HUES6 (cell line): ENCODE measurements at regions not wholly inside any gene's neighbourhood (a gene's known extent, or its start where the extent isn't known, plus 50 kb on each side); places are given as distances from the start of the nearest gene placed in this dataset.
"Not testable (repeated sequence)": the region's sequence is repeated elsewhere in the genome, so short reads cannot be mapped to it uniquely, and the experiment has no call there.

ENCODE experiments used
- H3K27ac ChIP-seq: 2 replicates; pipeline ENCODE4 v1.7.0; 2013; ENCODE audit warnings: low read depth, mild to moderate bottlenecking, low read length, inconsistent platforms
- H3K27me3 ChIP-seq: 2 replicates; pipeline ENCODE4 v1.6.1; 2013; ENCODE audit warnings: low read length; ENCODE audit not compliant: control insufficient read depth, insufficient read depth
- H3K36me3 ChIP-seq: 2 replicates; pipeline ENCODE4 v1.6.1; 2013; ENCODE audit warnings: low read length; ENCODE audit not compliant: control insufficient read depth, insufficient read depth
- H3K4me1 ChIP-seq: 2 replicates; pipeline ENCODE4 v1.6.1; 2013; ENCODE audit warnings: low read length; ENCODE audit not compliant: control insufficient read depth, insufficient read depth
- H3K4me3 ChIP-seq: 2 replicates; pipeline ENCODE4 v1.5.1; 2013; ENCODE audit warnings: low read depth, low read length
- H3K9ac ChIP-seq: one replicate; pipeline ENCODE4 v1.6.1; 2013; ENCODE audit warnings: mild to moderate bottlenecking, low read length
- H3K9me3 ChIP-seq: 2 replicates; pipeline ENCODE4 v1.6.1; 2013; ENCODE audit warnings: low read depth, low read length; ENCODE audit not compliant: control insufficient read depth, insufficient read depth

DNA sequence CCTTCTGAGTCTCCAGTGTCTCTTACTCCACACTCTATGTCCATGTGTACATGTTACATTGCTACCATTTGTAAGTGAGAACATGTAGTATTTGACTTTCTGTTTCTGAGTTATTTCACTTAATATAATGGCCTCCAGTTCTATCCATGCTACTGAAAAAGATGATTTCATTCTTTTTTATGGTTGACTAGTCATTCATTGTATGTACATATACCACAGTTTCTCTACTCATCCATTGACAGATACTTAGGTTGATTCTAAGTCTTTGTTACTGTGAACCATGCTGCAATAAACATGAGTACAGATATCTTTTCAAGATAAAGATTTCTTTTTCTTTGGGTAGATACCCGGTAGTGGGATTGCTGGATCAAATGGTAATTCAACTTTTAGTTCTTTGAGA, 107.1 kb upstream of the CHD1 start:
- Histone ChIP-seq H3K4me3 (no peak overlapping the region), H3K4me1 (peaks cover 9% of the 10 kb centered on the region; the same call in 1 of the 2 replicates)

DNA sequence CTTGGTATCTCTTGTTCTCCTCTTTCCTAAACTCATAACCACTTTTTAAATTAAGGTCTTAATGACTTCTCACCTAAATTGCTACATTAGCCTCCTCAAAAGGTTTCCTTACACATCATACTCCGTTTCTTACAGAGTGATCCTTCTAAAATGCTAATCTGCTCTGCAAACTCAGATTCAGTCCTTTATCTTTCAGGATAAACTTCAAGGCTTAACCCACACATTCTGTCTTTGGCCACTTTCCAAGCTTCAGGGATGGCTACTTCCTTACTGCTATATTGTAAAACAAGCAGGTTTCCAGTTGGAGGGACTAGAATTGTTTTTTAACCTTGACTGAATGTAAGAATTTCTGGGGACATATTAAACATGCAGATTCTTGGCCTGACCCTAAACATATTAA, 105.5 kb upstream of the CHD1 start:
- no peak overlapping the region for H3K27ac ChIP-seq
- H3K27me3 ChIP-seq = no peaks in the 10 kb centered on the region
- H3K36me3 ChIP-seq = no peaks in the 10 kb centered on the region
- no peaks in the 10 kb centered on the region for H3K9me3 ChIP-seq
- no peak overlapping the region for H3K4me3 ChIP-seq
- H3K9ac ChIP-seq = no peak overlapping the region
- peaks cover 9% of the 10 kb centered on the region; the same call in 1 of the 2 replicates for H3K4me1 ChIP-seq

More for the DNA sequence above, 107.1 kb upstream of the CHD1 start:
- Histone ChIP-seq H3K36me3 (no peaks in the 10 kb centered on the region), H3K9ac (no peak overlapping the region), H3K27me3 (no peaks in the 10 kb centered on the region), H3K27ac (no peak overlapping the region), H3K9me3 (no peaks in the 10 kb centered on the region)

DNA sequence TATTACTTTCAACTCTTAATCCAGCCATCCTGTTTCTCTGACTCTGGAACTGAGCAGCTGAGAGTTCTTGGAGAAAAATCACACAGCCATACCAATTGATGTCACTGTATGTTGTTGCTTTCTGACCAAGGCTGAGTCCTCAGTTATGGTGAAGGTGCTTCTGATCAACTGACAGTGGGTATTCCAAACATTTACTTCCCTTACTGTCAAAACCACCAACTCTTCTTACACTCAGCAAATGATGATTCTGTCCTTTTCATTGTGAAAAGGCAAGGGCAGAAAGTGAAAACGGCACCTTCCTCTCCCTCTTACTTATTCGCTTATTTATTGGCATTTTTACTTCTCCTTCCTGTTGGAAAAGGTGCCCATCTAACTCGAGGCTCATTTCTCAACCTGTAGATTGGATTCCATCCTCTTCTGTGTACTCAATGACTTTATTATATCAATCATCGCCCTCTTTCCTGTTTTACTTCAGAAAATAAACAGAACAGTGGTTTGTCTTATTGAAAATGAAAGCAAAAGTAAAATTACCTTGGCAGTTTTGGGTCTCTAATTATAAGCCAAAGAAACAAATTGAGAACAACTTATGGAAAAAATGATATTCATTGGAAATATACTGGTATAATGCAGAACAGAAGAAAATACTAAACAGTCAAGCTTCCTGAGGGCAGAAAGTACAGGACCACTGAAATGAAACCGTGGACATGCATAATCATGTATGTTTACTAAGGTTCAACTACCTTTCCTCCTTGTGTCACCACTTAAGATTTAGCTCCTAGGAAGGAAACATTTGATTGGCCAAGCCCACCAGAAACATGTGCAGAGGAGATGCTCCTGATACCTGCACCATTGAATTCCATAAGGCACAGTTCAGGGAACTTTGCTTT, 104.5 kb upstream of the CHD1 start:
- peaks cover 9% of the 10 kb centered on the region; the same call in 1 of the 2 replicates for H3K4me1 ChIP-seq
- H3K4me3 ChIP-seq = no peak overlapping the region
- no peaks in the 10 kb centered on the region for H3K27me3 ChIP-seq
- no peaks in the 10 kb centered on the region for H3K36me3 ChIP-seq
- no peaks in the 10 kb centered on the region for H3K9me3 ChIP-seq
- H3K9ac ChIP-seq = no peak overlapping the region
- H3K27ac ChIP-seq = no peak overlapping the region

DNA sequence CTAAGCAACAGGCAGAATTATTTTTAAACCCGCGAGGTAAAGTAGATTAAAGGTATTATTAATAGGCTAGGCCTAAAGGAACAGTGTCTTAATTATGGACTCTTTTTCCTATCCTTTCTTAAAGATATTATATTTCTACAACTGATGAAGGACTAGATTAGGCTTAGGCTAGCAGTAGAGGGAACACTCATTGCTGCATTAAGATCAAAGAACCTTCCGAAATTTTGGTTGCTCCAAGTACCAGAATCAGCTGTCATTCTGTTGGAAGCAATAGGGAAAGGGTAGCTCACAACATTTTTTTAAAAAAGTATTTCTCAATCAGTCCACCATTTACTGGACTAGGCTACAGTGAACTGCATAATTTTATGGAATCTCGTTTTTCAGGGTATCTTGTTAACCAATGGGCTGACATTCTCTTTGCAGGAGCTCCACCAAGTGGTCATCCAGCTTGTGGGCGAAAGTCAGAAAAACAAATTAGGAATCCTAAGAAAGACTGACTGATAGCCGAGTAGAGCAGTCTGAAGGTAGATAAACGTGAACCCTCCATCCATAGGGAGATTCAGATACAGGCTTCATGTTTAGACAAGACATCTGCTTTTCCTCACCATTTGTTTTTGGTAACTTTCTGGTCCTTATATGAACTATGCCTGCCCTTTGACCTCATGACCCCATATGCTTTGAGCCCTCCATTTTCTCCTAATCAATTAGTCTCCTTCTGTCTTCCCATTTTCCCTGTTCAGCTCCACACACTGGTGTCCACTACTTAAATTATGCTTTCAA, 103.6 kb upstream of the CHD1 start:
- Histone ChIP-seq H3K4me1 (peaks cover 2% of the 10 kb centered on the region; the same call in 1 of the 2 replicates), H3K9me3 (no peaks in the 10 kb centered on the region), H3K27ac (no peak overlapping the region), H3K4me3 (no peak overlapping the region), H3K9ac (no peak overlapping the region), H3K36me3 (no peaks in the 10 kb centered on the region), H3K27me3 (no peaks in the 10 kb centered on the region)

DNA sequence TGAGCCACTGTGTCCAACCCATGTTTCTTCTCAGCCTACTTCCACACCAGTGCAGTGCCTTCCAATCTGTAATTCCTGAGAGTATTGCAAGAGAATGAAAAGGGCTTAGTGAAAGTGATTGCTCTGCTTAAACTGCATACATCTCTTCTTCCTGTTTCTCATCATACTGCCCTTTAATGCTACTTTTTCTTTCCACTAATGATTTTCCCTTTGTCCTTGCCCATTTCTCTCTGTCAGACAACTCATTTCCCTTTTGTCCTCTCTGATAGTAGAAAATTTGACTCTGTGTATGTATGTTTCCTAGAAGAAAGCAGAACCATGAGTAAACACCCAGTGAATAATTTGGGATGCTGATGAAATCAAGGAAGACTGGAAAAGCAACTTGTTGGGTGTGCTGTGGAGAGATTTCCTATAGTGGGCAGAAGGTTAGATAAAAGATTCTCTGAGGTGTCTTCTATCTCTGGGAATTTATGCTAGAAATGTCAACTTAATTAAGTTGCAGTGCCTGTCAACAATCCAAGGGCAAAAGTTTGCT, 102.2 kb upstream of the CHD1 start:
- Histone ChIP-seq H3K9me3 (no peaks in the 10 kb centered on the region), H3K27ac (no peak overlapping the region), H3K4me3 (no peak overlapping the region), H3K9ac (no peak overlapping the region), H3K27me3 (no peaks in the 10 kb centered on the region), H3K4me1 (no peaks in the 10 kb centered on the region), H3K36me3 (no peaks in the 10 kb centered on the region)

DNA sequence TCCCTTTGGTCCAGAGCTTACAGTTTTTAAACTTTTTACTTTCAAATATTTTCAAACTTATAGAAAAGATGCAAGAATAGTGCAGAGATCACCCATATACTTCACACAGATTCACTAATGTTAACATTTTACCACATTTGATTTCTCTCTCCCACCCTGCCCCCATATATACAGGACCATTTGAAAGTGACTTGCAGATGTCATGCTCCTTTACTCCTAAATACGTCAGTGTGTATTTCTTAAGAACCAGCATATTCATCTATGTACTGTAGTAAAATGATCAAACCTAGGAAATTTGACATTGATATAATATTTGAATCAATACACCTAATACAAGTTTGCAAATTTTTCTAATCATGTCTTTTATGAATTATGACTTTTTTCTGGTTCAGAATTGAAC, 100.4 kb upstream of the CHD1 start:
- no peak overlapping the region for H3K27ac ChIP-seq
- no peaks in the 10 kb centered on the region for H3K4me1 ChIP-seq
- no peaks in the 10 kb centered on the region for H3K36me3 ChIP-seq
- H3K9ac ChIP-seq = no peak overlapping the region
- H3K9me3 ChIP-seq = no peaks in the 10 kb centered on the region
- no peak overlapping the region for H3K4me3 ChIP-seq
- no peaks in the 10 kb centered on the region for H3K27me3 ChIP-seq

DNA sequence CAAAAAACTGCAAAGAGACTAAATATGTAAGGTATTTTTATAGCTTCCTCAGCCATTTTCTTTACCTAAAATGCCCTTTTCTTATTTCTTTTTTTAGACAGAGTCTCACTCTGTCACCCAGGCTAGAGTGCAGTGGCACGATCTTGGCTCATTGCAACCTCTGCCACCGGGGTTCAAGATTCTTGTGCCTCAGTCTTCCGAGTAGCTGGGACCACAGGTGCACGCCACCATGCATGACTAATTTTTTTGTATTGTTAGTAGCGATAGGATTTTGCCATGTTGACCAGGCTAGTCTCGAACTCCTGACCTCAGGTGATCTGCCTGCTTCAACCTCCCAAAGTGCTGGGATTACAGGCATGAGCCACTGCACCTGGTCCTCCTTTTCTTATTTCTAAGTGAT, 99.4 kb upstream of the CHD1 start:
- not testable (repeated sequence) for H3K4me3 ChIP-seq, H3K27me3 ChIP-seq, H3K36me3 ChIP-seq, H3K9me3 ChIP-seq, H3K27ac ChIP-seq, H3K4me1 ChIP-seq, H3K9ac ChIP-seq

DNA sequence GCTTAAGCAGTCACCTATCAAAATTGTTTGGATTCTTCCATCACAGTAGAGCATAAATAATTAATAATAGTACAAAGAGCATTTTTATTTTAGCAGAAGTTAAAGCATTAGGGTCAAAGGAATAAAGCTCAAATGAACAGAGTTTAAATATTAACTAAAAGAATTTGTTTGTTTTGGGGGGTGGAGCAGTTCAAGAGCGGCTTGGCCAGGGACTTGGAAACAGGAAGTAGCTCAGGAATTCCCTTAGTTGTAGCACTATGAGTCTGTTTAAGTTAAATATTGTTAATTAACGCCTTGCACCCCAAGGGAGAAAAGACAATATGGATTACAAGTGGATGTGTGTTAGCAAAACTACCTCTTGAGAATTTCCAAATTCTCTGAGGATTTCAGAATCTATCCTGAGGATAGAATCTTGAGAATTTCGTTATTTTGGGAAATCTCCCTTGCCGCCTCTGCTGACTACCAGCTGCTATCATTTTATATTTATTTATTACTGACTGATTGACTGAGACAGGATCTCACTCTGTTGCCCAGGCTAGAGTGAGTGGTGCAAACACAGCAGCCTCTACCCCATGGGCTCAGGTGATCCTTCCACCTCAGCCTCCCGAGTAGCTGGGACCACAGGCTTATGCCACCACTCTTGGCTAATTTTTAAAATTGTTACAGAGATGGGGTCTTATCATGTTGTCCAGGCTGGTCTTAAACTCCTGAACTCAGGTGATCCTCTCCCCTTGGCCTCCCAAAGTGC, 96.7 kb upstream of the CHD1 start:
- no peak overlapping the region for H3K4me3 ChIP-seq
- no peak overlapping the region for H3K9ac ChIP-seq
- no peak overlapping the region for H3K27ac ChIP-seq
- H3K9me3 ChIP-seq = no peaks in the 10 kb centered on the region
- no peaks in the 10 kb centered on the region for H3K36me3 ChIP-seq
- H3K27me3 ChIP-seq = no peaks in the 10 kb centered on the region
- no peaks in the 10 kb centered on the region for H3K4me1 ChIP-seq

DNA sequence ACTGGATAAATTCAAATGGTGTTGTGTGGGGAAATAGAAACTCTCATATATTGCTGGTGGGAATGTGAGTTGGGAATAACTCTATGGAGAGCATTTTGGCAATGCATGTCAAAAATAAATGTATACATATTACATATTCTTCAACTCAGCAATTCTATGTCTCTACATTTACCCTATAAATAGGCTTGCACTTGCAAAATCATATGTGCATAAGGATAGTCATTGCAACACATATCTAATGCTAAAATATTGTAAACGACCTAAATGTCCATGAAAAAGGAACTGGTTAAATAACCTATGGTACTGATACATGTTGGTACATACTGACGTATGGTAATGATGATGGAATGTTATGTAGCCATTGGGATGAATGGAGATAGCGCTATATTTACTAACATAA, 94.5 kb upstream of the CHD1 start:
- Histone ChIP-seq H3K27me3 (no peaks in the 10 kb centered on the region), H3K4me1 (no peaks in the 10 kb centered on the region)

DNA sequence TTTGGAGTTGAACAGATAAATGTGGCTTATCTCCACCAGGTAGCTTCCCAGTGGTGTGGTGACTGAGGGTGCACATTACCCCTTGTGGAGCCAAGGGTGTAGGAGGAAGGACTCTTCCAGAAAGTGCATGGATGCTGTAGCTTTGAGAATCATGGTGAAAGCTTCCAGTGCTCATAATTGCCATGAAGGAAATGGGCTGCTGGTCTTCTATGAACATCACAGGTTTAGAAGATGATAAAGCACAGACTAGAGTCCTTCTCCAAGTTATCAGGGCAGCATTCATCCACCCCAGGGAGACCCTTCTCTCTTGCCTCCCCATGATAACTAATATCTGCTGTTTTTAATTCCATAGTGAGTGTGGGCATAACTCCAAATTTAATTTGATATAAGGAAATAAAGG, 93.4 kb upstream of the CHD1 start:
- H3K27ac ChIP-seq = no peak overlapping the region
- H3K4me1 ChIP-seq = no peaks in the 10 kb centered on the region
- no peaks in the 10 kb centered on the region for H3K9me3 ChIP-seq
- no peak overlapping the region for H3K4me3 ChIP-seq
- H3K36me3 ChIP-seq = no peaks in the 10 kb centered on the region
- no peaks in the 10 kb centered on the region for H3K27me3 ChIP-seq
- no peak overlapping the region for H3K9ac ChIP-seq

More for the DNA sequence above, 94.5 kb upstream of the CHD1 start:
- no peak overlapping the region for H3K4me3 ChIP-seq
- H3K9ac ChIP-seq = no peak overlapping the region
- no peaks in the 10 kb centered on the region for H3K9me3 ChIP-seq
- H3K36me3 ChIP-seq = no peaks in the 10 kb centered on the region
- H3K27ac ChIP-seq = no peak overlapping the region
